Fibroblast of lung (primary cell): ENCODE measurements at regions not wholly inside any gene's neighbourhood (a gene's known extent, or its start where the extent isn't known, plus 50 kb on each side); places are given as distances from the start of the nearest gene placed in this dataset.

ENCODE experiments used
- EZH2 ChIP-seq: IDR thresholded peaks from 2 replicates; pipeline ENCODE4 v1.5.1; 2012; ENCODE audit warnings: low read length, control low read depth, mild to moderate bottlenecking; ENCODE audit errors: missing control alignments
- TF ChIP-seq, protein P1 (sequence below), 2 donors: IDR thresholded peaks in 1 of 2; conservative IDR thresholded peaks in 1 of 2; 1 replicate in 1 of 2; 2 replicates in 1 of 2; pipeline ENCODE4 v1.5.1; 2011 to 2012; ENCODE audit warnings: low read length in 2 of 2, control low read depth in 1 of 2, inconsistent platforms in 1 of 2, low read depth in 1 of 2, mild to moderate bottlenecking in 1 of 2

DNA sequence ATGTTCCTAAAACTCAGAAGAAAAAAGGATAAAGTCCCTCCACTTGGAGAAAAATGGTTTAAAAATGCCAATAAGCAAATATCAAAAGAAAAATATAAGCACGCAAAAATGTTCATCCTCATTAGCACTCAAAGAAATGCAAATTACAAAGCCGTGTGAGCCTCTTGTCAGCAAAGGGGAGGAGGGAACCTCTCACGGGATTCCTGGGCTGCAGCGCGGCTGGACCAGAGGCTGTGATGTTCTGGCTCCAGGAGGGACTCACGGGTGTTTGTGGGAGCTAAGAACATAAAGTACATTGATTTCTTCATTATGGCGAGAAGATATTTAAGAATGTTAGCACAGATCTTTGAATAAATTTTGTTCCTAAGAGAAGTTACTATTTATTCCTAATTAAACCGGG is 1451.2 kb downstream of the BRD1 start:
- TF ChIP-seq, protein P1, sequence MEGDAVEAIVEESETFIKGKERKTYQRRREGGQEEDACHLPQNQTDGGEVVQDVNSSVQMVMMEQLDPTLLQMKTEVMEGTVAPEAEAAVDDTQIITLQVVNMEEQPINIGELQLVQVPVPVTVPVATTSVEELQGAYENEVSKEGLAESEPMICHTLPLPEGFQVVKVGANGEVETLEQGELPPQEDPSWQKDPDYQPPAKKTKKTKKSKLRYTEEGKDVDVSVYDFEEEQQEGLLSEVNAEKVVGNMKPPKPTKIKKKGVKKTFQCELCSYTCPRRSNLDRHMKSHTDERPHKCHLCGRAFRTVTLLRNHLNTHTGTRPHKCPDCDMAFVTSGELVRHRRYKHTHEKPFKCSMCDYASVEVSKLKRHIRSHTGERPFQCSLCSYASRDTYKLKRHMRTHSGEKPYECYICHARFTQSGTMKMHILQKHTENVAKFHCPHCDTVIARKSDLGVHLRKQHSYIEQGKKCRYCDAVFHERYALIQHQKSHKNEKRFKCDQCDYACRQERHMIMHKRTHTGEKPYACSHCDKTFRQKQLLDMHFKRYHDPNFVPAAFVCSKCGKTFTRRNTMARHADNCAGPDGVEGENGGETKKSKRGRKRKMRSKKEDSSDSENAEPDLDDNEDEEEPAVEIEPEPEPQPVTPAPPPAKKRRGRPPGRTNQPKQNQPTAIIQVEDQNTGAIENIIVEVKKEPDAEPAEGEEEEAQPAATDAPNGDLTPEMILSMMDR (conservative IDR thresholded peaks at IDR 0.05 in 1 of 2, IDR thresholded peaks at IDR 0.05 in 1 of 2; ENCODE audit: low read depth in 1 of 2, low read length in 2 of 2), result no peak
- no peak for TF ChIP-seq EZH2
